ENCODE measurements at regions not wholly inside any gene's neighbourhood (a gene's known extent, or its start where the extent isn't known, plus 50 kb on each side); places are given as distances from the start of the nearest gene placed in this dataset.

GRCh38 chr6:166252601-166253000 is 55.6 kb downstream of the PRR18 start (continued):
- TF ChIP-seq CHD7 (IDR thresholded peaks at IDR 0.05; ENCODE audit: insufficient replicate concordance, low read length), result no peak
- no peak for TF ChIP-seq ATF2 (IDR thresholded peaks at IDR 0.05; ENCODE audit: low read length)
- TF ChIP-seq KDM4A (IDR thresholded peaks at IDR 0.05; ENCODE audit: low read depth, low read length, severe bottlenecking), result no peak
- no peak for TF ChIP-seq RXRA (IDR thresholded peaks at IDR 0.05; ENCODE audit: insufficient read depth, low read depth, low read length)
- no peak for TF ChIP-seq JUN (IDR thresholded peaks at IDR 0.05; ENCODE audit: low read depth, low read length)
- no peak for TF ChIP-seq NRF1 (IDR thresholded peaks at IDR 0.05; ENCODE audit: low read depth, low read length)
- no peak for TF ChIP-seq MAFK (IDR thresholded peaks at IDR 0.05; ENCODE audit: low read depth, low read length)
- TF ChIP-seq CTCF (IDR thresholded peaks at IDR 0.05; ENCODE audit: control extremely low read depth in 1 of 3, insufficient read depth in 1 of 3, low read depth in 1 of 3, low read length in 3 of 3), result no peak
